ENCODE measurements at regions not wholly inside any gene's neighbourhood (a gene's known extent, or its start where the extent isn't known, plus 50 kb on each side); places are given as distances from the start of the nearest gene placed in this dataset.

- TF ChIP-seq CTCF (IDR thresholded peaks at IDR 0.05) (no peak), POLR2A (IDR thresholded peaks at IDR 0.05) (no peak)
These were observed 150.3 kb upstream of the NR2F2 start for GRCh38 chr15:96180087-96180748.
